Peyer's patch (tissue), 4 donors: ENCODE measurements at regions not wholly inside any gene's neighbourhood (a gene's known extent, or its start where the extent isn't known, plus 50 kb on each side); places are given as distances from the start of the nearest gene placed in this dataset.

ENCODE experiments used
- DNase-seq, 3 donors: peaks; one replicate each; pipeline ENCODE4 v3.0.0-alpha.2; 2017 to 2019
- H3K27ac ChIP-seq, 4 donors: fragments of 200-600 bp; sonication (generic); one replicate each; pipeline ENCODE4 v1.5.1; 2016 to 2019
- H3K27me3 ChIP-seq, 2 donors: fragments of 200-600 bp; sonication (generic); one replicate each; pipeline ENCODE4 v1.5.1; 2019
- H3K36me3 ChIP-seq, 3 donors: fragments of 200-600 bp; sonication (generic); one replicate each; pipeline ENCODE4 v1.5.1; 2016 to 2019
- H3K4me1 ChIP-seq, 4 donors: fragments of 200-600 bp; sonication (generic); one replicate each; pipeline ENCODE4 v1.5.1; 2016 to 2019
- H3K4me3 ChIP-seq, 4 donors: fragments of 200-600 bp; sonication (generic); 1 replicate in 3 of 4; 2 replicates in 1 of 4; pipeline ENCODE4 v1.5.1; 2016 to 2019; ENCODE audit warnings: mild to moderate bottlenecking in 1 of 4
- H3K9me3 ChIP-seq, 4 donors: fragments of 200-600 bp; sonication (generic); one replicate each; pipeline ENCODE4 v1.5.1; 2016 to 2019; ENCODE audit warnings: mild to moderate bottlenecking in 1 of 4
- POLR2A ChIP-seq, 2 donors: fragments of 450-650 bp; IDR thresholded peaks; one replicate each; pipeline ENCODE4 v1.5.1; 2017; ENCODE audit warnings: antibody characterized with exemption in 2 of 2, mild to moderate bottlenecking in 2 of 2, moderate library complexity in 2 of 2
- TF ChIP-seq, protein P1 (sequence below), 6 experiments: fragments of 450-650 bp in 4 of 6; fragments of 200-600 bp in 2 of 6; sonication (generic) in 1 of 6; IDR thresholded peaks; one replicate each; pipeline ENCODE4 v1.5.1; 2017 to 2019; ENCODE audit warnings: antibody characterized with exemption in 6 of 6, mild to moderate bottlenecking in 3 of 6, moderate library complexity in 1 of 6

GRCh38 chr1:5394111-5394510, 598.1 kb downstream of the NPHP4 start:
- Histone ChIP-seq H3K27me3 (no peaks in the 10 kb centered on the region), H3K4me1 (no peaks in the 10 kb centered on the region), H3K4me3 (no peak overlapping the region), H3K27ac (no peak overlapping the region), H3K9me3 (no peaks in the 10 kb centered on the region), H3K36me3 (no peaks in the 10 kb centered on the region)
- peak in 1 of 3 donors; percentile 19 for DNase-seq
- TF ChIP-seq POLR2A (IDR thresholded peaks at IDR 0.05): no peak
- TF ChIP-seq, protein P1, sequence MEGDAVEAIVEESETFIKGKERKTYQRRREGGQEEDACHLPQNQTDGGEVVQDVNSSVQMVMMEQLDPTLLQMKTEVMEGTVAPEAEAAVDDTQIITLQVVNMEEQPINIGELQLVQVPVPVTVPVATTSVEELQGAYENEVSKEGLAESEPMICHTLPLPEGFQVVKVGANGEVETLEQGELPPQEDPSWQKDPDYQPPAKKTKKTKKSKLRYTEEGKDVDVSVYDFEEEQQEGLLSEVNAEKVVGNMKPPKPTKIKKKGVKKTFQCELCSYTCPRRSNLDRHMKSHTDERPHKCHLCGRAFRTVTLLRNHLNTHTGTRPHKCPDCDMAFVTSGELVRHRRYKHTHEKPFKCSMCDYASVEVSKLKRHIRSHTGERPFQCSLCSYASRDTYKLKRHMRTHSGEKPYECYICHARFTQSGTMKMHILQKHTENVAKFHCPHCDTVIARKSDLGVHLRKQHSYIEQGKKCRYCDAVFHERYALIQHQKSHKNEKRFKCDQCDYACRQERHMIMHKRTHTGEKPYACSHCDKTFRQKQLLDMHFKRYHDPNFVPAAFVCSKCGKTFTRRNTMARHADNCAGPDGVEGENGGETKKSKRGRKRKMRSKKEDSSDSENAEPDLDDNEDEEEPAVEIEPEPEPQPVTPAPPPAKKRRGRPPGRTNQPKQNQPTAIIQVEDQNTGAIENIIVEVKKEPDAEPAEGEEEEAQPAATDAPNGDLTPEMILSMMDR (IDR thresholded peaks at IDR 0.05): no peak

DNA sequence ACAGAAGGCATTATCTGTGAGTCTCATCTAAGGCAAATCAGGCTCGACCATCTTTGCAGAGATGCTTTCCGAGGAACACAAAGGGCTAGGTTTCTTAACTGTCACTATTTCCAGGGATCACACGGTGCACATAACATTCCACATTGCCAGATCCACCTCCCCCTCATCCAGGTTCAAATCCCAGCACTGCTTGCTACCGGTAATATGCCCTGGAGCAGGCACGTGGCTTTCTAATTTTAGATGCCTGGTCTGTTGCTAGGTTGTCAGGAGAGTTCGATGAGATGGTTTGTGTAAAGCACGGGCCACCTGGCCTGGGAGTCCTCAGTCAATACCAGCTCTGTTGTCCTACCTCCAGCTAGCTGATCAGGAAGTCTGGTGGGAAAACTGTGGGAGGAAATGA, 598.6 kb downstream of the NPHP4 start:
- no peak overlapping the region for H3K4me3 ChIP-seq
- no peaks in the 10 kb centered on the region for H3K27me3 ChIP-seq
- no peaks in the 10 kb centered on the region for H3K9me3 ChIP-seq
- H3K4me1 ChIP-seq: no peaks in the 10 kb centered on the region
- H3K27ac ChIP-seq: no peak overlapping the region
- H3K36me3 ChIP-seq: no peaks in the 10 kb centered on the region
- peak in 1 of 3 donors; percentile 15 for DNase-seq
- TF ChIP-seq, protein P1 (IDR thresholded peaks at IDR 0.05): no peak
- TF ChIP-seq POLR2A (IDR thresholded peaks at IDR 0.05): no peak

GRCh38 chr1:5393146-5393545, 599.1 kb downstream of the NPHP4 start:
- H3K9me3 ChIP-seq: no peaks in the 10 kb centered on the region
- no peaks in the 10 kb centered on the region for H3K27me3 ChIP-seq
- DNase-seq: no peak

GRCh38 chr1:5391725-5392124, 600.5 kb downstream of the NPHP4 start:
- Histone ChIP-seq H3K27ac (no peak overlapping the region), H3K4me1 (no peaks in the 10 kb centered on the region), H3K36me3 (no peaks in the 10 kb centered on the region), H3K9me3 (no peaks in the 10 kb centered on the region), H3K4me3 (no peak overlapping the region), H3K27me3 (no peaks in the 10 kb centered on the region)
- DNase-seq: peak in 1 of 3 donors; percentile 18
- no peak for TF ChIP-seq POLR2A (IDR thresholded peaks at IDR 0.05)
- TF ChIP-seq, protein P1 (IDR thresholded peaks at IDR 0.05): no peak

More at GRCh38 chr1:5393146-5393545, 599.1 kb downstream of the NPHP4 start:
- Histone ChIP-seq H3K36me3 (no peaks in the 10 kb centered on the region), H3K4me1 (no peaks in the 10 kb centered on the region), H3K27ac (no peak overlapping the region), H3K4me3 (no peak overlapping the region)
- TF ChIP-seq POLR2A (IDR thresholded peaks at IDR 0.05): no peak
- TF ChIP-seq, protein P1 (IDR thresholded peaks at IDR 0.05): no peak

GRCh38 chr1:5390504-5390903, 601.7 kb downstream of the NPHP4 start:
- DNase-seq: peak in 1 of 3 donors; percentile 11
- no peaks in the 10 kb centered on the region for H3K36me3 ChIP-seq
- no peak overlapping the region for H3K27ac ChIP-seq
- H3K4me3 ChIP-seq: no peak overlapping the region
- H3K27me3 ChIP-seq: no peaks in the 10 kb centered on the region
- H3K9me3 ChIP-seq: no peaks in the 10 kb centered on the region
- H3K4me1 ChIP-seq: no peaks in the 10 kb centered on the region
- TF ChIP-seq POLR2A (IDR thresholded peaks at IDR 0.05): no peak
- TF ChIP-seq, protein P1 (IDR thresholded peaks at IDR 0.05): no peak
